ENCODE measurements at regions not wholly inside any gene's neighbourhood (a gene's known extent, or its start where the extent isn't known, plus 50 kb on each side); places are given as distances from the start of the nearest gene placed in this dataset.

- DNase-seq = peak in 2 of 56 donors; percentile 4 to 19
Measured at GRCh38 chr4:71239365-71239764, 99.5 kb upstream of the SLC4A4 start.

- no peak for DNase-seq
Measured at GRCh38 chr4:71240094-71240493, 98.7 kb upstream of the SLC4A4 start.

- no peak for DNase-seq
Measured at GRCh38 chr4:71241501-71242288, 97.1 kb upstream of the SLC4A4 start.

GRCh38 chr4:71243091-71243833, 95.6 kb upstream of the SLC4A4 start:
- no peak for DNase-seq

GRCh38 chr4:71247706-71248105, 91.1 kb upstream of the SLC4A4 start:
- DNase-seq = peak in 2 of 56 donors; percentile 2 to 18

GRCh38 chr4:71251261-71251660, 87.6 kb upstream of the SLC4A4 start:
- no peak for DNase-seq

GRCh38 chr4:71253545-71253944, 85.3 kb upstream of the SLC4A4 start:
- DNase-seq = no peak

- no peak for DNase-seq
Measured at GRCh38 chr4:71254451-71255012, 84.3 kb upstream of the SLC4A4 start.

- DNase-seq = no peak
Measured at GRCh38 chr4:71255976-71256375, 82.8 kb upstream of the SLC4A4 start.

GRCh38 chr4:71257761-71258160, 81.1 kb upstream of the SLC4A4 start:
- DNase-seq = no peak

GRCh38 chr4:71258323-71258722, 80.5 kb upstream of the SLC4A4 start:
- no peak for DNase-seq

- DNase-seq = peak in 37 of 56 donors; percentile 7 to 73 (median 39)
Measured at GRCh38 chr4:71259280-71259679, 79.5 kb upstream of the SLC4A4 start.

- DNase-seq = peak in 7 of 56 donors; percentile 6 to 64 (median 28)
Measured at GRCh38 chr4:71259911-71260331, 78.9 kb upstream of the SLC4A4 start.

GRCh38 chr4:71260544-71260943, 78.3 kb upstream of the SLC4A4 start:
- DNase-seq = no peak

- DNase-seq = no peak
Measured at GRCh38 chr4:71261001-71261400, 77.8 kb upstream of the SLC4A4 start.

GRCh38 chr4:71261633-71262121, 77.1 kb upstream of the SLC4A4 start:
- no peak for DNase-seq

GRCh38 chr4:71262161-71262560, 76.7 kb upstream of the SLC4A4 start:
- no peak for DNase-seq

- no peak for DNase-seq
Measured at GRCh38 chr4:71266090-71266794, 72.6 kb upstream of the SLC4A4 start.

- DNase-seq = no peak
Measured at GRCh38 chr4:71267244-71267643, 71.6 kb upstream of the SLC4A4 start.

- no peak for DNase-seq
Measured at GRCh38 chr4:71268166-71268565, 70.7 kb upstream of the SLC4A4 start.

- DNase-seq = peak in 5 of 56 donors; percentile 8 to 49 (median 20)
Measured at GRCh38 chr4:71269233-71269632, 69.6 kb upstream of the SLC4A4 start.

GRCh38 chr4:71270901-71271300, 67.9 kb upstream of the SLC4A4 start:
- DNase-seq = no peak
